DOHH2 (cell line): ENCODE measurements at regions not wholly inside any gene's neighbourhood (a gene's known extent, or its start where the extent isn't known, plus 50 kb on each side); places are given as distances from the start of the nearest gene placed in this dataset.

Experiments used
- H3F3A ChIP-seq: fragments of 200-600 bp; sonication (generic), shearing (Covaris generic); 2 replicates; pipeline ENCODE4 v1.6.0; 2016; ENCODE audit warnings: antibody characterized with exemption, mild to moderate bottlenecking; ENCODE audit not compliant: control insufficient read depth, insufficient read depth
- H3K27ac ChIP-seq: fragments of 200-600 bp; sonication (generic); 2 replicates; pipeline ENCODE4 v1.5.1; 2014; ENCODE audit warnings: low read depth, mild to moderate bottlenecking, low read length, moderate library complexity
- H3K27me3 ChIP-seq: fragments of 200-600 bp; sonication (generic); 2 replicates; pipeline ENCODE4 v1.6.1; 2014; ENCODE audit warnings: mild to moderate bottlenecking, low read length, mixed read lengths; ENCODE audit not compliant: control insufficient read depth
- H3K36me3 ChIP-seq: fragments of 200-600 bp; sonication (generic); 2 replicates; pipeline ENCODE4 v1.6.1; 2014; ENCODE audit warnings: mild to moderate bottlenecking, low read length, moderate library complexity, mixed read lengths; ENCODE audit not compliant: control insufficient read depth
- H3K4me1 ChIP-seq: fragments of 200-600 bp; sonication (generic); 2 replicates; pipeline ENCODE4 v1.6.1; 2014; ENCODE audit warnings: mild to moderate bottlenecking, low read length, mixed read lengths; ENCODE audit not compliant: control insufficient read depth
- H3K4me2 ChIP-seq: fragments of 200-600 bp; sonication (generic); 2 replicates; pipeline ENCODE4 v1.6.0; 2014; ENCODE audit warnings: mild to moderate bottlenecking, low read length, moderate library complexity
- H3K4me3 ChIP-seq: fragments of 200-600 bp; sonication (generic); 2 replicates; pipeline ENCODE4 v1.5.1; 2014; ENCODE audit warnings: mild to moderate bottlenecking, low read length, mixed read lengths
- H3K79me2 ChIP-seq: fragments of 200-600 bp; sonication (generic); 2 replicates; pipeline ENCODE4 v1.6.1; 2014; ENCODE audit warnings: mild to moderate bottlenecking, low read length, mixed read lengths; ENCODE audit not compliant: control insufficient read depth
- H3K9me2 ChIP-seq: fragments of 200-600 bp; sonication (generic); replicated peaks from 2 replicates; pipeline ENCODE4 v1.6.1; 2014; ENCODE audit warnings: mild to moderate bottlenecking, low read length, mixed read lengths; ENCODE audit not compliant: control insufficient read depth
- H3K9me3 ChIP-seq: fragments of 200-600 bp; sonication (generic); 2 replicates; pipeline ENCODE4 v1.6.1; 2014; ENCODE audit warnings: antibody characterized with exemption, low read length, mixed read lengths; ENCODE audit not compliant: control insufficient read depth, insufficient read depth
- H4K20me1 ChIP-seq: fragments of 200-600 bp; sonication (generic); 2 replicates; pipeline ENCODE4 v1.6.0; 2014; ENCODE audit warnings: low read depth, mild to moderate bottlenecking, antibody characterized with exemption, low read length, moderate library complexity; ENCODE audit not compliant: control insufficient read depth, insufficient read depth
- EZH2phosphoT487 ChIP-seq: fragments of 200-600 bp; sonication (generic); IDR thresholded peaks from 2 replicates; pipeline ENCODE4 v1.6.1; 2017; ENCODE audit warnings: borderline replicate concordance, mild to moderate bottlenecking, antibody characterized with exemption, low read length, moderate library complexity, mixed read lengths
- TF ChIP-seq, protein P1 (sequence below): fragments of 200-600 bp; sonication (generic); IDR thresholded peaks from one replicate; pipeline ENCODE4 v1.5.1; 2014; ENCODE audit warnings: antibody characterized with exemption, mild to moderate bottlenecking, low read depth, low read length; ENCODE audit not compliant: poor library complexity, severe bottlenecking

DNA sequence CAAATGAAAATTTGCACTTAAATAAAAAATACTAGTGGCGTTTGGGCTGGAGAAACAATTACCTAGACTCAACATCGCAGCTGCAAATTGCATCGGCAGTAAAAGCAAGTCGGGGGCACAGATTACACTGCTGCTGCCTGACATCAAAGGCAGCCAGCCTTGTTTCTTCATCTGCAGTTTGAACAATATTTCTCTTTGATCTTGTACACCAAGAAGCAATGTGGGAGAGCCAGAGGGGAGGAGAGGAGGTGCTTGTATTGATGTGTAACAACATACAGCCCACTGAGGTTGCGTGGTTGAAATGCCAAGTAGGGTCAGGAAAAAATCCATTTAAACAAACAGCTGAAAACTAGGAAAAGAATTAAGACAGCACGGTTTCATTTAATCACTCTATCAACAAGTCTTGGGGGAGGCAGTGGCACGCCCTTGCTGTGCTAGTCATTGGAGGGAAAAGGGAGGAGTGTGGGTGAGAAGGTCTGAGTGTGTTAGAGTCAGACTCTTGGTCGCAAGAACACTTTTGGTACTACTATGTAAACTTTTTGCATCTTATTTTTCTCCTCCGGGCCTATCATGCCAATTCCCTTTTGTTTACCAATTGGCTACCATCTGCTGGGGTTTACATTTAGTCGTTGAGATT lies 456.5 kb downstream of the OMA1 start:
- Histone ChIP-seq H3K27me3 (no peaks in the 10 kb centered on the region), H4K20me1 (no peaks in the 10 kb centered on the region), H3K27ac (no peak overlapping the region), H3F3A (no peaks in the 10 kb centered on the region), H3K36me3 (no peaks in the 10 kb centered on the region), H3K4me1 (no peaks in the 10 kb centered on the region), H3K4me2 (no peak overlapping the region), H3K4me3 (no peak overlapping the region), H3K79me2 (no peaks in the 10 kb centered on the region), H3K9me3 (no peaks in the 10 kb centered on the region), H3K9me2 (no peaks in the 10 kb centered on the region)
- no peak for TF ChIP-seq EZH2phosphoT487
- TF ChIP-seq, protein P1, sequence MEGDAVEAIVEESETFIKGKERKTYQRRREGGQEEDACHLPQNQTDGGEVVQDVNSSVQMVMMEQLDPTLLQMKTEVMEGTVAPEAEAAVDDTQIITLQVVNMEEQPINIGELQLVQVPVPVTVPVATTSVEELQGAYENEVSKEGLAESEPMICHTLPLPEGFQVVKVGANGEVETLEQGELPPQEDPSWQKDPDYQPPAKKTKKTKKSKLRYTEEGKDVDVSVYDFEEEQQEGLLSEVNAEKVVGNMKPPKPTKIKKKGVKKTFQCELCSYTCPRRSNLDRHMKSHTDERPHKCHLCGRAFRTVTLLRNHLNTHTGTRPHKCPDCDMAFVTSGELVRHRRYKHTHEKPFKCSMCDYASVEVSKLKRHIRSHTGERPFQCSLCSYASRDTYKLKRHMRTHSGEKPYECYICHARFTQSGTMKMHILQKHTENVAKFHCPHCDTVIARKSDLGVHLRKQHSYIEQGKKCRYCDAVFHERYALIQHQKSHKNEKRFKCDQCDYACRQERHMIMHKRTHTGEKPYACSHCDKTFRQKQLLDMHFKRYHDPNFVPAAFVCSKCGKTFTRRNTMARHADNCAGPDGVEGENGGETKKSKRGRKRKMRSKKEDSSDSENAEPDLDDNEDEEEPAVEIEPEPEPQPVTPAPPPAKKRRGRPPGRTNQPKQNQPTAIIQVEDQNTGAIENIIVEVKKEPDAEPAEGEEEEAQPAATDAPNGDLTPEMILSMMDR: no peak

DNA sequence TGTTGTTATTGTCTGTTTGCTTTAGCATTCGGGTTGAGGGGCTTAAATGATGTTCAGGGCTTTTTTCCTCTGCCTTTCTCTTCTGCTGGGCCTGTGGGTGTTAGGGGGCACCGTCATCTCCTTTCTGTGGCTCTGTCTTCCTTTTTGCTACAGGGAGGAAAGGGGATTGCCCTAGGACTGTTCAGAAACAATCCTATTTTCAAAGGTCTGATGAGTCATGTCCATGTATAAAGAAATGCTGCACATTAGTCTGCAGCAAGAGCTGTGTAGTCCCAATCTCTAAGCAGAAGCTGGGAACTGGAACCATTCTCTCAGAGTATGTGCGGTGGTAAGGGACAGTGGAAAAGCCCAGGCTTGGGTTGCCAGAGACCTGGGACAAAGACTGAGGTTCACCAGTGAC lies 462.3 kb downstream of the OMA1 start:
- Histone ChIP-seq H3K27ac (no peak overlapping the region), H3K27me3 (no peaks in the 10 kb centered on the region), H3K4me2 (no peak overlapping the region), H3K36me3 (no peaks in the 10 kb centered on the region), H3K79me2 (no peaks in the 10 kb centered on the region), H4K20me1 (no peaks in the 10 kb centered on the region), H3K4me1 (no peaks in the 10 kb centered on the region), H3K4me3 (no peak overlapping the region), H3K9me2 (no peaks in the 10 kb centered on the region), H3K9me3 (no peaks in the 10 kb centered on the region), H3F3A (no peaks in the 10 kb centered on the region)
- TF ChIP-seq, protein P1: no peak
- TF ChIP-seq EZH2phosphoT487: no peak

GRCh38 chr1:58082596-58082995 lies 463.9 kb downstream of the OMA1 start:
- Histone ChIP-seq H3F3A (no peaks in the 10 kb centered on the region), H3K4me2 (no peak overlapping the region), H3K36me3 (no peaks in the 10 kb centered on the region), H3K4me1 (no peaks in the 10 kb centered on the region), H3K9me2 (no peaks in the 10 kb centered on the region; the same call in 1 of the 2 replicates), H3K4me3 (no peak overlapping the region), H3K27ac (no peak overlapping the region), H3K27me3 (no peaks in the 10 kb centered on the region), H4K20me1 (no peaks in the 10 kb centered on the region), H3K9me3 (no peaks in the 10 kb centered on the region), H3K79me2 (no peaks in the 10 kb centered on the region)
- TF ChIP-seq EZH2phosphoT487: no peak
- TF ChIP-seq, protein P1: no peak
